H1 (cell line): ENCODE measurements at regions not wholly inside any gene's neighbourhood (a gene's known extent, or its start where the extent isn't known, plus 50 kb on each side); places are given as distances from the start of the nearest gene placed in this dataset.

ENCODE experiments used
- CTCF ChIA-PET: fragments of 300-600 bp; sonication (Branson Sonifier 250); formaldehyde crosslinking; loops from one replicate; lab custom pipeline; 2021; ENCODE audit not compliant: partially characterized antibody; lab: Charles Lee
- POLR2A ChIA-PET: fragments of 300-600 bp; sonication (Branson Sonifier 250); formaldehyde crosslinking; loops from one replicate; lab custom pipeline; 2021; ENCODE audit warnings: inconsistent platforms; ENCODE audit not compliant: partially characterized antibody; lab: Charles Lee
- DNase-seq, 2 experiments: peaks; one replicate each; pipeline versions ENCODE4 v3.0.0 to v3.0.0-alpha.2; 2010 to 2022; ENCODE audit warnings: low spot score in 2 of 2, low read depth in 1 of 2, mixed read lengths in 1 of 2
- FAIRE-seq: peaks from 2 replicates; lab custom pipeline; 2011; peaks lifted over from hg19 to GRCh38; lab: Jason Lieb, UNC
- H2AFZ ChIP-seq: 2 replicates; pipeline ENCODE4 v1.8.1; 2012; ENCODE audit warnings: low read length, inconsistent platforms
- H2AK5ac ChIP-seq: 2 replicates; pipeline ENCODE4 v1.6.1; 2013; ENCODE audit warnings: low read depth, low read length
- H2BK120ac ChIP-seq: replicated peaks from 2 replicates; pipeline ENCODE3; 2013; ENCODE audit warnings: low read depth, low read length, inconsistent platforms
- H2BK12ac ChIP-seq: 2 replicates; pipeline ENCODE4 v1.6.1; 2013; ENCODE audit warnings: low read depth, low read length
- H2BK15ac ChIP-seq: 2 replicates; pipeline ENCODE4 v1.6.1; 2013; ENCODE audit warnings: low read length
- H2BK20ac ChIP-seq: 2 replicates; pipeline ENCODE4 v1.6.1; 2013; ENCODE audit warnings: low read length
- H2BK5ac ChIP-seq: 2 replicates; pipeline ENCODE4 v1.6.1; 2013; ENCODE audit warnings: low read depth, low read length
- H3K14ac ChIP-seq: 2 replicates; pipeline ENCODE4 v1.6.1; 2013; ENCODE audit warnings: inconsistent platforms; ENCODE audit not compliant: insufficient read length
- H3K18ac ChIP-seq: 2 replicates; pipeline ENCODE4 v1.6.1; 2013; ENCODE audit warnings: low read length; ENCODE audit errors: extremely low read depth
- H3K23ac ChIP-seq: 2 replicates; pipeline ENCODE4 v1.6.1; 2013; ENCODE audit warnings: inconsistent platforms; ENCODE audit not compliant: insufficient read length
- H3K23me2 ChIP-seq: 2 replicates; pipeline ENCODE4 v1.6.1; 2013; ENCODE audit warnings: low read depth, low read length
- H3K27ac ChIP-seq: 2 replicates; pipeline ENCODE4 v1.6.1; 2011; ENCODE audit warnings: low read depth, low read length, inconsistent platforms
- H3K27me3 ChIP-seq, 4 experiments: replicated peaks in 1 of 4; 1 replicate in 1 of 4; 2 replicates in 3 of 4; pipeline versions ENCODE4 v1.6.1 to v1.8.1; 2011 to 2013; ENCODE audit warnings: low read length in 3 of 4, mild to moderate bottlenecking in 3 of 4, inconsistent platforms in 2 of 4, mixed read lengths in 2 of 4, moderate library complexity in 1 of 4; ENCODE audit not compliant: control insufficient read depth in 3 of 4, insufficient read depth in 3 of 4; ENCODE audit errors: extremely low read depth in 1 of 4
- H3K36me3 ChIP-seq, 4 experiments: 2 replicates each; pipeline versions ENCODE4 v1.6.1 to v1.8.1; 2011 to 2013; ENCODE audit warnings: mild to moderate bottlenecking in 4 of 4, low read length in 3 of 4, moderate library complexity in 2 of 4, control low read depth in 1 of 4, inconsistent platforms in 1 of 4; ENCODE audit not compliant: insufficient read depth in 4 of 4, control insufficient read depth in 2 of 4
- H3K4ac ChIP-seq: replicated peaks from 2 replicates; pipeline ENCODE3; 2013; ENCODE audit warnings: low read length, low read depth, mixed read lengths, inconsistent platforms; ENCODE audit not compliant: insufficient read length
- H3K4me1 ChIP-seq, 4 experiments: replicated peaks in 1 of 4; 1 replicate in 1 of 4; 2 replicates in 3 of 4; pipeline versions ENCODE4 v1.6.1 to v1.8.1; 2011 to 2013; ENCODE audit warnings: low read length in 3 of 4, inconsistent platforms in 2 of 4, mixed read lengths in 1 of 4; ENCODE audit not compliant: insufficient read depth in 4 of 4, control insufficient read depth in 3 of 4
- H3K4me2 ChIP-seq, 2 experiments: 2 replicates each; pipeline versions ENCODE4 v1.6.1 to v1.8.1; 2011 to 2013; ENCODE audit warnings: low read depth in 2 of 2, low read length in 2 of 2, control low read depth in 1 of 2, inconsistent platforms in 1 of 2, mild to moderate bottlenecking in 1 of 2; ENCODE audit not compliant: insufficient read depth in 1 of 2
- H3K4me3 ChIP-seq, 4 experiments: fragments of 200-600, 300-600 bp in 1 of 4; sonication (generic), shearing (Covaris generic), sonication (Bioruptor Twin) in 1 of 4; 2 replicates each; pipeline versions ENCODE4 v1.5.1 to v1.8.1; 2011 to 2016; ENCODE audit warnings: low read length in 4 of 4, low read depth in 3 of 4, control low read depth in 2 of 4, inconsistent platforms in 2 of 4, mild to moderate bottlenecking in 2 of 4, mixed read lengths in 1 of 4, moderate library complexity in 1 of 4; ENCODE audit not compliant: insufficient read depth in 2 of 4; ENCODE audit errors: extremely low read depth in 1 of 4
- H3K56ac ChIP-seq: replicated peaks from 2 replicates; pipeline ENCODE3; 2013; ENCODE audit warnings: low read depth, mild to moderate bottlenecking, mixed read lengths, low read length, inconsistent platforms; ENCODE audit not compliant: insufficient read length
- H3K79me1 ChIP-seq: 2 replicates; pipeline ENCODE4 v1.6.1; 2013; ENCODE audit warnings: low read depth, low read length, control low read depth
- H3K79me2 ChIP-seq, 2 experiments: 2 replicates each; pipeline versions ENCODE4 v1.6.1 to v1.8.1; 2012 to 2013; ENCODE audit warnings: low read length in 2 of 2, mild to moderate bottlenecking in 2 of 2, inconsistent platforms in 1 of 2; ENCODE audit not compliant: insufficient read depth in 2 of 2, control insufficient read depth in 1 of 2
- H3K9ac ChIP-seq, 4 experiments: replicated peaks in 1 of 4; 1 replicate in 1 of 4; 2 replicates in 3 of 4; pipeline versions ENCODE4 v1.6.1 to v1.8.1; 2011 to 2013; ENCODE audit warnings: low read depth in 3 of 4, low read length in 3 of 4, control low read depth in 2 of 4, mild to moderate bottlenecking in 2 of 4, moderate library complexity in 2 of 4, inconsistent platforms in 1 of 4; ENCODE audit errors: extremely low read depth in 1 of 4
- H3K9me3 ChIP-seq, 2 experiments: 2 replicates each; pipeline versions ENCODE4 v1.6.1 to v1.8.1; 2012 to 2013; ENCODE audit warnings: mild to moderate bottlenecking in 2 of 2, moderate library complexity in 2 of 2, control low read depth in 1 of 2, inconsistent platforms in 1 of 2, low read depth in 1 of 2, low read length in 1 of 2, mixed read lengths in 1 of 2; ENCODE audit not compliant: insufficient read depth in 2 of 2
- H4K20me1 ChIP-seq, 2 experiments: replicated peaks in 1 of 2; 2 replicates each; pipeline versions ENCODE3 to v1.8.1; 2011 to 2013; ENCODE audit warnings: inconsistent platforms in 2 of 2, low read length in 2 of 2, mild to moderate bottlenecking in 1 of 2; ENCODE audit not compliant: insufficient read depth in 2 of 2, control insufficient read depth in 1 of 2
- H4K5ac ChIP-seq: 2 replicates; pipeline ENCODE4 v1.6.1; 2013; ENCODE audit warnings: low read length, low read depth, mixed read lengths, inconsistent platforms; ENCODE audit not compliant: insufficient read length
- H4K8ac ChIP-seq: 2 replicates; pipeline ENCODE4 v1.8.0; 2013; ENCODE audit warnings: mild to moderate bottlenecking, moderate library complexity, low read length, inconsistent platforms; ENCODE audit not compliant: insufficient read depth; ENCODE audit errors: extremely low read depth
- H4K91ac ChIP-seq: replicated peaks from 2 replicates; pipeline ENCODE3; 2013; ENCODE audit warnings: low read length, mixed read lengths, inconsistent platforms; ENCODE audit not compliant: insufficient read length
- BCL11A ChIP-seq, 2 experiments: IDR thresholded peaks; one replicate each; pipeline ENCODE4 v1.6.1; 2011; ENCODE audit warnings: low read depth in 2 of 2, low read length in 2 of 2, mild to moderate bottlenecking in 2 of 2
- CHD1 ChIP-seq: IDR thresholded peaks from 2 replicates; pipeline ENCODE4 v1.6.1; 2012; ENCODE audit warnings: low read depth, low read length, improper control_type of control experiment
- CREB1 ChIP-seq: IDR thresholded peaks from 2 replicates; pipeline ENCODE4 v1.6.1; 2012; ENCODE audit warnings: inconsistent platforms
- EP300 ChIP-seq, 2 experiments: IDR thresholded peaks; 1 replicate in 1 of 2; 2 replicates in 1 of 2; pipeline ENCODE4 v1.6.1; 2011 to 2012; ENCODE audit warnings: low read depth in 2 of 2, low read length in 2 of 2, mild to moderate bottlenecking in 2 of 2, borderline replicate concordance in 1 of 2, inconsistent platforms in 1 of 2, moderate library complexity in 1 of 2
- FOSL1 ChIP-seq: IDR thresholded peaks from 2 replicates; pipeline ENCODE4 v1.6.1; 2011; ENCODE audit warnings: mild to moderate bottlenecking, low read depth, low read length, moderate library complexity; ENCODE audit not compliant: insufficient read depth
- HDAC2 ChIP-seq, 2 experiments: fragments of 300-600 bp in 1 of 2; sonication (generic) in 1 of 2; IDR thresholded peaks; 2 replicates each; pipeline ENCODE4 v1.6.1; 2011 to 2012; ENCODE audit warnings: low read depth in 2 of 2, low read length in 2 of 2, mild to moderate bottlenecking in 2 of 2, moderate library complexity in 2 of 2, borderline replicate concordance in 1 of 2, inconsistent platforms in 1 of 2
- JUND ChIP-seq: IDR thresholded peaks from 2 replicates; pipeline ENCODE4 v1.6.1; 2011; ENCODE audit warnings: mild to moderate bottlenecking, improper control_type of control experiment, low read length
- MAFK ChIP-seq: IDR thresholded peaks from 2 replicates; pipeline ENCODE4 v1.6.1; 2012; ENCODE audit warnings: low read depth, mild to moderate bottlenecking, improper control_type of control experiment, low read length
- NANOG ChIP-seq: IDR thresholded peaks from 2 replicates; pipeline ENCODE4 v1.6.1; 2011; ENCODE audit warnings: low read length, low read depth, mild to moderate bottlenecking, inconsistent platforms; ENCODE audit not compliant: insufficient read depth, poor library complexity, severe bottlenecking
- RBBP5 ChIP-seq: IDR thresholded peaks from 2 replicates; pipeline ENCODE4 v1.7.1; 2012; ENCODE audit warnings: low read depth, mild to moderate bottlenecking, inconsistent platforms, low read length, moderate library complexity, borderline replicate concordance
- USF2 ChIP-seq: IDR thresholded peaks from 2 replicates; pipeline ENCODE4 v1.6.1; 2011; ENCODE audit warnings: low read length, improper control_type of control experiment
- WGBS, 2 experiments: shearing (Covaris generic) in 1 of 2; methylation state at CpG; one replicate each; pipeline versions ENCODE4 v1.1.6 to v1.1.7; 2013 to 2015; ENCODE audit warnings: low lambda C conversion rate in 2 of 2, mixed read lengths in 2 of 2, inconsistent platforms in 1 of 2, low coverage in 1 of 2, missing lambda C conversion rate in 1 of 2; ENCODE audit not compliant: insufficient replicate concordance in 2 of 2, insufficient coverage in 1 of 2, insufficient read length in 1 of 2; ENCODE audit errors: extremely low coverage in 1 of 2, missing lambda C conversion rate in 1 of 2; 5-methylcytosine and 5-hydroxymethylcytosine counted together

- no peak overlapping the region for H3K27ac ChIP-seq
- H3K9me3 ChIP-seq, result no peaks in the 10 kb centered on the region
- DNase-seq, result peak in 1 of 2 experiments; percentile 19
- no peak overlapping the region for H4K8ac ChIP-seq
- H3K36me3 ChIP-seq, result no peaks in the 10 kb centered on the region
- peaks cover 3% of the 10 kb centered on the region; the same call in 1 of the 2 replicates for H3K23me2 ChIP-seq
- H2BK20ac ChIP-seq, result no peak overlapping the region
- H2BK5ac ChIP-seq, result no peak overlapping the region
- 95% methylated on average over 13 of the region's 13 CpGs; no CpG with 5 or more reads in 1 of the 2 experiments for WGBS, 2 experiments
- no peak overlapping the region for H3K18ac ChIP-seq
- POLR2A ChIA-PET, result no interaction called here
- H3K4me3 ChIP-seq, result no peak overlapping the region
- H3K4me2 ChIP-seq, result no peak overlapping the region
- CTCF ChIA-PET, result interaction anchor here (0.9 to 1.6 kb wide), 3 partner anchors 25 to 362 kb away, joined by 3 to 4 read pairs (median 4); no protein-coding TSS in a partner anchor
- no peak overlapping the region for H3K56ac ChIP-seq
- H2AK5ac ChIP-seq, result no peak overlapping the region
- H2BK120ac ChIP-seq, result no peak overlapping the region
- H2AFZ ChIP-seq, result no peak overlapping the region
- H2BK15ac ChIP-seq, result no peak overlapping the region
- H3K79me1 ChIP-seq, result no peaks in the 10 kb centered on the region
- H3K9ac ChIP-seq, result no peak overlapping the region
- H4K5ac ChIP-seq, result no peak overlapping the region
- no peak overlapping the region for H3K14ac ChIP-seq
- H3K23ac ChIP-seq, result no peak overlapping the region
- no peak overlapping the region for H2BK12ac ChIP-seq
- no peaks in the 10 kb centered on the region for H3K79me2 ChIP-seq
- H3K27me3 ChIP-seq, result peaks cover 0 to 2% (median 0%) of the 10 kb centered on the region in 4 experiments; a peak in 1 of 7 replicates
- no peak overlapping the region for H4K91ac ChIP-seq
- H3K4me1 ChIP-seq, result peaks cover 10 to 20% (median 13%) of the 10 kb centered on the region in 4 experiments
- H3K4ac ChIP-seq, result no peak overlapping the region
- no peaks in the 10 kb centered on the region for H4K20me1 ChIP-seq
- no peak for FAIRE-seq
- TF ChIP-seq EP300 (IDR thresholded peaks at IDR 0.05; ENCODE audit: borderline replicate concordance in 1 of 2, low read depth in 2 of 2, low read length in 2 of 2) (no peak), USF2 (no peak), CREB1 (no peak), CHD1 (no peak), FOSL1 (no peak), JUND (no peak), NANOG (no peak), HDAC2 (IDR thresholded peaks at IDR 0.05; ENCODE audit: borderline replicate concordance in 1 of 2, low read depth in 2 of 2, low read length in 2 of 2) (no peak), MAFK (no peak), BCL11A (IDR thresholded peaks at IDR 0.05; ENCODE audit: low read depth in 2 of 2, low read length in 2 of 2) (no peak), RBBP5 (no peak)
Observed at GRCh38 chr11:133656082-133656635, 123.9 kb upstream of the OPCML start.
